WTC11 (cell line): ENCODE measurements at regions not wholly inside any gene's neighbourhood (a gene's known extent, or its start where the extent isn't known, plus 50 kb on each side); places are given as distances from the start of the nearest gene placed in this dataset.

Experiments
- ATAC-seq: fragments of 200-7000 bp; cut with Tn5 transposase; 2 replicates; pipeline ENCODE4 v1.10.0; 2021; ENCODE audit warnings: mild to moderate bottlenecking, moderate library complexity
- CTCF ChIA-PET: fragments of 300-600 bp; sonication (Branson Sonifier 250); formaldehyde crosslinking; loops from one replicate; lab custom pipeline; 2021; ENCODE audit warnings: antibody characterized with exemption; lab: Charles Lee
- POLR2A ChIA-PET: fragments of 350-600 bp; sonication (Branson Sonifier 250); formaldehyde crosslinking; loops from one replicate; lab custom pipeline; 2021; ENCODE audit warnings: antibody characterized with exemption; lab: Charles Lee
- DNase-seq: peaks from one replicate; pipeline ENCODE4 v3.0.0; 2021; ENCODE audit warnings: low spot score
- H3K27ac Mint-ChIP-seq: 2 replicates; pipeline ENCODE4 v1.8.0; 2021; ENCODE audit warnings: mixed read lengths
- H3K27me3 Mint-ChIP-seq: 2 replicates; pipeline ENCODE4 v1.8.0; 2021; ENCODE audit warnings: low read depth, mild to moderate bottlenecking, moderate library complexity, mixed read lengths
- H3K36me3 Mint-ChIP-seq: 2 replicates; pipeline ENCODE4 v1.8.0; 2021; ENCODE audit warnings: mixed read lengths
- H3K4me1 Mint-ChIP-seq: 2 replicates; pipeline ENCODE4 v1.8.0; 2022; ENCODE audit warnings: mixed read lengths
- H3K4me3 Mint-ChIP-seq: 2 replicates; pipeline ENCODE4 v1.8.0; 2021; ENCODE audit warnings: mild to moderate bottlenecking, moderate library complexity, mixed read lengths
- H3K9me3 Mint-ChIP-seq: 2 replicates; pipeline ENCODE4 v1.8.0; 2021; ENCODE audit warnings: mixed read lengths
- AR ChIP-seq: fragments of 250-450 bp; sonication (Bioruptor Pico); IDR thresholded peaks from 2 replicates; pipeline ENCODE4 v1.9.0; 2021; ENCODE audit warnings: mild to moderate bottlenecking
- ATF3 ChIP-seq: sonication (generic); formaldehyde crosslinking; conservative IDR thresholded peaks from 2 replicates; pipeline ENCODE4 v1.8.1; 2022; ENCODE audit warnings: mild to moderate bottlenecking, missing genetic modification reagents
- ATF6 ChIP-seq: sonication (generic); formaldehyde crosslinking; IDR thresholded peaks from 2 replicates; pipeline ENCODE4 v1.8.1; 2023; ENCODE audit warnings: mild to moderate bottlenecking, missing genetic modification reagents
- CDX4 ChIP-seq: fragments of 250-450 bp; sonication (Bioruptor Pico); IDR thresholded peaks from 2 replicates; pipeline ENCODE4 v1.9.0; 2021; ENCODE audit warnings: moderate library complexity, mild to moderate bottlenecking, inconsistent platforms, borderline replicate concordance
- CTCF ChIP-seq: fragments of 200-600 bp; IDR thresholded peaks from 2 replicates; pipeline ENCODE4 v1.8.0; 2022; ENCODE audit warnings: antibody characterized with exemption
- ERG ChIP-seq: fragments of 250-450 bp; sonication (Bioruptor Pico); IDR thresholded peaks from 2 replicates; pipeline ENCODE4 v1.8.0; 2021; ENCODE audit warnings: mild to moderate bottlenecking
- ESRRA ChIP-seq: sonication (generic); formaldehyde crosslinking; IDR thresholded peaks from 2 replicates; pipeline ENCODE4 v1.8.1; 2022; ENCODE audit warnings: mild to moderate bottlenecking, missing genetic modification reagents, borderline replicate concordance
- ETV6 ChIP-seq: sonication (generic); formaldehyde crosslinking; IDR thresholded peaks from 2 replicates; pipeline ENCODE4 v1.8.1; 2022; ENCODE audit warnings: mild to moderate bottlenecking, missing genetic modification reagents
- HMGA2 ChIP-seq: fragments of 250-450 bp; sonication (Bioruptor Pico); IDR thresholded peaks from 2 replicates; pipeline ENCODE4 v1.4.0; 2021; ENCODE audit warnings: mild to moderate bottlenecking, moderate library complexity
- KAT7 ChIP-seq: sonication (generic); formaldehyde crosslinking; IDR thresholded peaks from 2 replicates; pipeline ENCODE4 v1.8.1; 2023; ENCODE audit warnings: missing genetic modification reagents, mild to moderate bottlenecking, borderline replicate concordance
- MLX ChIP-seq: sonication (generic); formaldehyde crosslinking; IDR thresholded peaks from 2 replicates; pipeline ENCODE4 v1.8.1; 2023; ENCODE audit warnings: mild to moderate bottlenecking, missing genetic modification reagents, moderate library complexity
- NFE2L1 ChIP-seq: sonication (generic); formaldehyde crosslinking; IDR thresholded peaks from 2 replicates; pipeline ENCODE4 v1.8.1; 2023; ENCODE audit warnings: missing genetic modification reagents
- NR1H2 ChIP-seq: sonication (generic); formaldehyde crosslinking; IDR thresholded peaks from 2 replicates; pipeline ENCODE4 v1.9.0; 2021; ENCODE audit warnings: mild to moderate bottlenecking, moderate library complexity, missing genetic modification reagents
- NR2C2 ChIP-seq: sonication (generic); formaldehyde crosslinking; IDR thresholded peaks from 2 replicates; pipeline ENCODE4 v1.8.0; 2022; ENCODE audit warnings: mild to moderate bottlenecking, missing genetic modification reagents
- PRRX2 ChIP-seq: fragments of 250-450 bp; sonication (Bioruptor Pico); IDR thresholded peaks from 2 replicates; pipeline ENCODE4 v1.8.0; 2021; ENCODE audit warnings: mild to moderate bottlenecking
- SMAD3 ChIP-seq: sonication (generic); formaldehyde crosslinking; IDR thresholded peaks from 2 replicates; pipeline ENCODE4 v1.8.0; 2022; ENCODE audit warnings: missing genetic modification reagents, mild to moderate bottlenecking, borderline replicate concordance
- SP1 ChIP-seq: sonication (generic); formaldehyde crosslinking; conservative IDR thresholded peaks from 2 replicates; pipeline ENCODE4 v1.8.1; 2022; ENCODE audit warnings: missing genetic modification reagents
- ZBTB21 ChIP-seq: sonication (generic); formaldehyde crosslinking; IDR thresholded peaks from 2 replicates; pipeline ENCODE4 v1.8.1; 2023; ENCODE audit warnings: mild to moderate bottlenecking, missing genetic modification reagents, borderline replicate concordance
- ZNF121 ChIP-seq: sonication (generic); formaldehyde crosslinking; IDR thresholded peaks from 2 replicates; pipeline ENCODE4 v1.8.0; 2023; ENCODE audit warnings: missing genetic modification reagents
- ZNF396 ChIP-seq: fragments of 250-450 bp; sonication (Bioruptor Pico); IDR thresholded peaks from 2 replicates; pipeline ENCODE4 v1.8.0; 2021; ENCODE audit warnings: mild to moderate bottlenecking, moderate library complexity, borderline replicate concordance
- ZSCAN18 ChIP-seq: fragments of 250-450 bp; sonication (Bioruptor Pico); IDR thresholded peaks from 2 replicates; pipeline ENCODE4 v2.1.2; 2022; ENCODE audit warnings: mild to moderate bottlenecking, moderate library complexity

GRCh38 chr2:59886759-59887158 lies 666.7 kb downstream of the BCL11A start:
- Mint-ChIP-seq H3K4me1 (peaks cover 46% of the 10 kb centered on the region), H3K36me3 (peaks cover 4% of the 10 kb centered on the region; the same call in 1 of the 2 replicates), H3K27ac (no peak overlapping the region), H3K9me3 (peaks cover 20% of the 10 kb centered on the region), H3K27me3 (peaks cover 3% of the 10 kb centered on the region; the same call in 1 of the 2 replicates), H3K4me3 (no peak overlapping the region)
- POLR2A ChIA-PET: no interaction called here
- DNase-seq (no peak), ATAC-seq (no peak)
- CTCF ChIA-PET: interaction anchor here (1.6 to 2.2 kb wide), 2 partner anchors 11 to 46 kb away, joined by 5 to 7 read pairs; no protein-coding TSS in a partner anchor
- TF ChIP-seq NR2C2 (CRISPR knock-in tag): no peak
- TF ChIP-seq SMAD3 (CRISPR knock-in tag): no peak
- no peak for TF ChIP-seq ZNF121
- no peak for TF ChIP-seq KAT7
- no peak for TF ChIP-seq SP1
- no peak for TF ChIP-seq ATF3 (CRISPR knock-in tag)
- no peak for TF ChIP-seq NR1H2 (CRISPR knock-in tag)
- TF ChIP-seq ZBTB21 (CRISPR knock-in tag): no peak
- TF ChIP-seq ERG (CRISPR knock-in tag): no peak
- no peak for TF ChIP-seq ZNF396 (CRISPR knock-in tag)
- TF ChIP-seq NFE2L1 (CRISPR knock-in tag): no peak
- no peak for TF ChIP-seq AR (CRISPR knock-in tag)
- no peak for TF ChIP-seq CDX4 (CRISPR knock-in tag)

- Mint-ChIP-seq H3K4me3 (no peak overlapping the region), H3K36me3 (no peaks in the 10 kb centered on the region), H3K4me1 (peaks cover 43% of the 10 kb centered on the region), H3K27ac (0 out of 2 replicates have a peak overlapping the region, but pooled peaks have one; percentile 6), H3K27me3 (no peaks in the 10 kb centered on the region), H3K9me3 (peaks cover 9% of the 10 kb centered on the region)
- no peak for TF ChIP-seq MLX (CRISPR knock-in tag)
- no peak for TF ChIP-seq SMAD3 (CRISPR knock-in tag)
- no peak for TF ChIP-seq ETV6 (CRISPR knock-in tag)
- TF ChIP-seq HMGA2: no peak
- no peak for TF ChIP-seq PRRX2 (CRISPR knock-in tag)
- no peak for TF ChIP-seq CTCF
- TF ChIP-seq ZNF396 (CRISPR knock-in tag): no peak
- no peak for TF ChIP-seq ATF6
- no peak for TF ChIP-seq ZSCAN18 (CRISPR knock-in tag)
- TF ChIP-seq ESRRA: no peak
- ChIA-PET CTCF (no interaction called here), POLR2A (no interaction called here)
- ATAC-seq (peak; percentile 86), DNase-seq (no peak)
Observed at GRCh38 chr2:59885541-59885940, 667.9 kb downstream of the BCL11A start.
